ENCODE measurements at regions not wholly inside any gene's neighbourhood (a gene's known extent, or its start where the extent isn't known, plus 50 kb on each side); places are given as distances from the start of the nearest gene placed in this dataset.

DNA sequence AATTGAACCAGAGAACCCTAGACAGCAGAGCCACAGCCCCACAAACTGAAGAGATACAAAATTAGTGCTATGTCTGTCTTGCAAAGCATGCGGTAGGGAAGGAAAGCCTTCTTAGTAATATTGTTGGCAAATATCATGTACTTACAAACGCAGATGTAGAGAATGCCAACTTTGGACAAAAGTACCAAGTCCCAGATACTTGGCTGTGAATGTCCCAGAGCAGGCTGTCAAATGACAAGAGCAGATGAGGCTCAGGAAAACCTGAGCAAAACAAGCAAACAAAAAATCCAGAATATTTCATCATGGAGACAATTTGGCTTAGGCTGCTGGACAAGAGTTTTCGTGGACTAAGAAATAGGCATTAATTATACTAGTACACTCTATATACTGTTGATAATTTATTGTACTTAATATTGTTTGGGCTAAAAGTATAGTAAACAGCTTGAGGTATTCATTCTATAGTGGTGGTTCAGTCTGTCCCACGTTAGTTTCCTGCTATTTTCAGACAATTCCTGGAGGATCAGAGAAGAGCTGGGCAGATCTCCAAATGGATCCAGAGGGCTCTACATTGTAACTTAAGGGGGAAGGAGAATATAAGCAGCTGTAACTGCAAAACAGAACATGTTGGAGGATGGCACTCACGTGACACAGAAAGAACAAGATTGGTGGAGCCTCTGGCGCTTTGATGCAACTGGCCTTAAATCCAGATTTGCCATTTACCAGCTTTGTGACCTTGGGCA is 329.8 kb downstream of the ATP23 start:
- no peak for DNase-seq

DNA sequence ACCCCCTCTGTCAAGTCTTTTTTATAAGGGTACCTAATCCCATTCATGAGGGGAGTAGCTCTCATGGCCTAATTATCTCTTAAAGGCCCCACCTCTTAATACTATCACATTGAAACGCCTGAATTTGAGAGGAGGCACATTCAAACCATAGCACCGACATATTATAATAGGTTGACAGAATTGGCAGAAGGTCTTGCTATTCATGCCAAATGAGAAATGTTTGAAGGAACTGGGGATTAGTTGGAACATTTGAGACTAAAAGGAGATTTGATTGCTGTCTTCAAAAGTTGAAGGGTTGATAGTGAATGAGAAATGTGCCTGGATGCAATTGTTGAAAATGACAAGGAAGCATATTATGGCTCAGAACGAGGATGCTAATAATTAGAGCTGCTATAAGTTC is 331.1 kb downstream of the ATP23 start:
- DNase-seq = no peak

DNA sequence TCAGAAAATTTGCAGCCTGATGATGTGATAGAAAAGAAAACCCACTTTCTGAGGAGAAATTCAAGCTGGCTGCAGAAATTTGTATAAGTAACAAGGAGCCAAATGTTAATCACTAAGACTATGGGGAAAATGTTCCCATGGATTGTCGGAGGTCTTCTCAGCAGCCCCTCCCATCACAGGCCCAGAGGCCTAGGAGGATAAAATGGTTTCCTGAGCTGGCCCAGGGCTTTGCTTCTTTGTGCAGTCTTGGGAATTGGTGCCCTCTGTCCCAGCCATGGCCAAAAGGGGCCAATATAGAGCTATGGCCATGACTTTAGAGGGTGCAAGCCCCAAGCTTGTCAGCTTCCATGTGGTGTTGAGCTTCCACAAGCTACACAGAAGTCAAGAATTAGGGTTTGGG is 335.9 kb downstream of the ATP23 start:
- DNase-seq = no peak

GRCh38 chr12:58283553-58283952 is 342.2 kb downstream of the ATP23 start:
- DNase-seq = no peak

DNA sequence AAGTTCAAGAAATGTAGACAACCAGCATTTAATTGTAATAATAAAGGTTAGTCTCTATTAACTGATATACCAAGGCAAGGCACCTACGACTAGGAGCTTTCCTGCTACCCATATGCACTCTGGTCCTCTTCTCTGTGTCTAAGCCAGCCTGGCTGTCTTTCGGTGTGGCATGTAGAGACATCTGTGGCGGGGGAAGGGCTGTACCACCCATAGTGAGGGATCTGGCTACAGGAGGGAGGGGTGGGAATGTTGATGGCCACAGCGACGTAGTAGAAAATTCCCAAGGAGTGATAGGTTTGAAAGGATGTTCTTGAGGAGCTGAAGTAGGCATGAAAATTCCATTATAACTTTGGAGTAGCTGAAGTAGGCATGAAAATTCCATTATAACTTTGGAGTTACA is 344.2 kb downstream of the ATP23 start:
- DNase-seq = no peak

DNA sequence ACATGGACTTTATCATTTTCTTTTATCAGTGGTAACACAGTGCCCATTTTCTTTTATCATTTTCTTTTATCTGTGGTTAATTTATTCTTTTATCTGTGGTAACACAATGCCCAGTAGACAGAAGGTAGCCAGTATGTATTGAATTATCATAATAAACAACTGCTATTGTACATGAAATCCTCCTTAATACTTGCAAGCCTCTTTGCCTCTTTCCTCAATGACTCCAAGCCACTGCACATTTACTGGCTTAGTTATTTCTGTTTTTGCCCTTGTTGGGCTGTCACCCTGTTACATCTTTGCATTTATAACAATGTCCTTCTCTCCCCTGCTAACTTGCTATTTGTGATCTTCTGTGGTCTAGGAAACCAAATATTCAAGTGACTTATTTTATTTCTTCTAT is 345.0 kb downstream of the ATP23 start:
- no peak for DNase-seq

DNA sequence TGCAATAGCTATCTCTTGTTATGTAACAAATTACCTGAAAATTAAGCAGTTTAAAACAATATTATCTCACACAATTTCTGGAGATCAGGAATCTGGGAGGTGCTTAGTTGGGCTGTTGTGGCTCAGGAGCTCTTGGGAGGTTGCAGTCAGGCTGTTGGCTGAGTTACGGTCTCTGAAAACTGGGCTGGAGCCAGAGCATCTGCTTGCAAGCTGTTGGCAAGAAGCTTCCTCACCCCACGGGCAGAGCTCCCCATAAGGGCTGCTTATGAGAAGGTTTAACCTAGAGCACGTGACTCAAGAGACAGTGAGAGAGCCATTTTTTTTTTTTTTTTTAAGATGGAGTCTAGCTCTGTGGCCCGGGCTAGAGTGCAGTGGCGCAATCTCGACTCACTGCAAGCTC is 346.8 kb downstream of the ATP23 start:
- DNase-seq = no peak

DNA sequence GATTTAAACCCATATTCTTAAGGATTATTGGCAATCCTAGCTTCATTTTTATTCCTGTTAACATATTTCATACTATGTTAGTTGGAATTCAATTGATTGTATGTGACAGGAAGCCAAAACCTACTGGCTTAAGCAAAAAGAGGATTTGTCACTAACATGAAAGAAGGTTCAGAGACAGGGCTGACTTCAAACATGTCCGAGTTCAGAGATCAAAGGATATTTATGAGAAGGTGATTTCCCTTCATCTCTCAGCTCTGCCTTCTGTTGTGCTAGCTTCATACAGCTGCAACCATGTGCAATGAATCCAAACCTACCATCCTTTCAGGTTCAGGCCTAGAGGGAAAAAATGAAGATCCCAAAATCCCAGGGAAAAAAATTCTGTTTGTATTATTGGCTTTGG is 349.7 kb downstream of the ATP23 start:
- DNase-seq = no peak

DNA sequence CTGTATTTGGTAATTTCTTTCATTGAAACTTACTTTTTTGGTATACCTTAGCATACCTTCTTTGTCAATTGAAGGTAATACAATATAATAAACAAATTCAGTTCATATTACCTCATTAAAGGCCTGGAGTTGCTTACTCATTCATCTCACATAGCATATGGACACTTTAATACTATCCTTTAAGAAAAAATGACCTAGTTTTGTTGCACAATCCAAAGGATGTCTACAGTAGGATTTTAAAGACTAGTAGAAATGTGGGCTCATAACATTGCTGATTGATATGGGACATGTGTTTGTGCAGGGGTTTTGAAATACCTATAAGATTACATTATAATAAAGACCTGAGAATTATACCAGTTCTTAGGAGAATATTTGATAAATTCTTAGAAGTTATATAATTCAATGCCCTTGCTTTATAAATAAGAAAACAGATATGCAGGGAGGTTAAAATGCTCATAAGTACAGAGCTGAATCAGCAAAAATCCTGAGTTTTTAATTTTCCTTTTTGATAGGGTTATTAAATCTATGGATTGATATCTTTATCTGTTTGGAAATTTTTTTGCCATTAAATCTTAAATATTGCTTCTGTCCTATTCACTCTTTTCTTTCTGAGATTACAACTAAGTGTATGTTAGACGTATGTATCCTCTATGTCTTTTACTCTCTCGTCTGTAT is 352.1 kb downstream of the ATP23 start:
- DNase-seq = no peak

DNA sequence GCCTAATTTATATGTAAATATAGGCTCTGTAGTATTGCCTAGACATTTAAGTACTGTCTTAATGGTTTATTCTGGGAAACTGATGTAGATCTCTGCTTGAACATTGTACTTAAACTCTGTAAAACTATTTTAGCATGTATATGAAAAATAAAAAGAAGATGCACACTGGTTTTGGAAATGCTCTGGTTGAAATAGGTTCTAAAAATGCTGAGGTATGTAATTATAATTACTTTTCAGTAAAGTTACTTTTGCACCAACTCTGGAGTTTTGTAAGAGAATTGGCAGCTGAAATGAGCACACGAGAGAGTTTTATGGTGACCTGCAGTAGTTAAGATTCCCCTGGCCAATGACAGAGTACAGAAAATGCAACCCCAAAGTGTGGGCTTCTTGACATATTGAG is 353.9 kb downstream of the ATP23 start:
- DNase-seq = no peak

DNA sequence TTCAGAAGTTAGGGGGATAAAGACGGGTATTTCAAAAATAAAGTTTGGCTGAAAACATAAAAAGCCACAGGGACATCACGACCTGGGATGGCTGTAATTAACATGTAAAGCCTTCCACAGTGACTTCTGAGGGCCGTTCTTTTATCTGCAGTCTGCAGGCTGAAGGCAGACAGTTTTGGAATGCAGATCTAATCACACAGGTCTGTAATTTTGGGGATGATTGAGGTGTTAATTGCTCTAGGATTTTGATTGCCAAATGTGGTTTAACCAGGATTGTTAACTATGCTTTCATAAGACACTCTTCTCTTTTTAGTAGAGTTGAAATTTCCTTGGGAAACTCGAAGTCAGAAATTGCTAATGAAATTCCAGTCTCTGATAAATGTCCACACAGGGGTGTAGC is 355.5 kb downstream of the ATP23 start:
- DNase-seq = no peak

GRCh38 chr12:58298803-58299202 is 357.4 kb downstream of the ATP23 start:
- no peak for DNase-seq

DNA sequence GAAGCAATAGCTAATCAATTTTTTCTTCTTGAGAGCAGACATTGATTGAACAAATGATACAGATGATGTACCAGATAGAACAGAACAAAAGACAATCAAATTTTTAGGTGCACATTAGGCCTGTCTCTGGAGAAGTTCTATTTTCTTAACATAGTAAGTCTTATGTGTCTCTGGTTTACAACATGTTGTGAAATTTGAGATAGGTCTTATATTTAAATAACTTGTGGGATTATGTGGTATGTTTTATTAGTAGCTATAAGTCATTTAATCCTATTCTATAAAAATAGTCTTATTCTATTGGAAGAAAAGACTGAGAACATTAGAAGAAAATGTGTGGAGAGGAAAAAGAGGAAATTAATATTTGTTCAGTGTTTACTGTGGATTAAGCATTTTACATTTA is 358.0 kb downstream of the ATP23 start:
- no peak for DNase-seq

DNA sequence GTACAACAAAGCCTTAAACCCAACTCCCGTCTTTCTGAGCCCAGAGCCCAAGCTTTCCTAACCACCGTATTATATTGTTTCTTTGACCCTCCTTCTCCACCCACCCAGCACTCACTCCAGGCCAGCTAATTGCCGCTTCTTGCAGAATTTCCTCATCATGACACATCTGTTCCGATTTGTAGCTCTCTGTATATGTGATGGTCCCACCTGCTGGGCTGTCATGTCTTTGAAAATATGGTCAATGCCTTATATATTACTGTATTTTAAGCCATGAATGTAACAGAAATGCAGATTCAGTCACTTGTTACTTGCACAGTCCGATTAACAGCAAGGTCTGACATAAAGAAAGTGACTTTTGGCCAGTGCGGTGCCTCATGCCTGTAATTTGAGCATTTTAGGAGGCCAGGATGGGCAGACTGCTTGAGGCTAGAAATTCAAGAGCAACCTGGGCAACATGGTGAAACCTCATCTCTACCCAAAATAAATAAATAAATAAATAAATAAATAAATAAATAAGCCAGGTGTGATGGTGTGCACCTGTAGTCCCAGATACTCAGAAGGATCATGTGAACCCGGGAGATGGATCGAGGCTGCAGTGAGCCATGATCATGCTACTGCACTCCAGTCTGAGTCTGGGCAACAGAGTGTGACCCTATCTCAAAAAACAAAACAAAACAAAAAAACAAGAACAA is 359.8 kb downstream of the ATP23 start:
- DNase-seq = no peak

GRCh38 chr12:58301730-58302122 is 360.4 kb downstream of the ATP23 start:
- no peak for DNase-seq

DNA sequence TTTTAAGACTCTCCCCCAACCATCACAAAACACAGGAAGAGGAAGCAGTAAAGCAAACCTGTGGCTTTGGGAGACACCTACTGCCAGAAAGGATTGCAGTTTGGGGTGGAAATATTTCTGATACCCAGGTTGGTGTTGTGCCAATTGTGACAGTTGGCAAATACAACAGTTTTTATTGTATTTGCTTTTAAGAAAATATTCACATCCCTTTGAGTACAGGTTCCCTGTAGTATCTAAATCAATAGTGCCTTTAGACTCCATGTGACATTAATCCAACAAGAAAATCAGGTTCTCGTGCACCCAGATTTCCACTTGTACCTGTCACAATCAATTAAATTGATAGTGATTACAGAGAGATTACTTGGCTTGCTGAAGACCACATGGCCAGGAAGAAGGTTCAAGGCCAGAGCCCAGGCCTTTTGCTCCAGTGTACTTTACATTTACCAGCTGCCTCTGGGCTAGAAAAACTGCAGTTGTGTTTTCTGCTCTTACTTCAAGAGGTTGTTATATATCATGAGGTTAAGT is 361.2 kb downstream of the ATP23 start:
- peak; percentile 6 for DNase-seq

GRCh38 chr12:58306266-58307000 is 365.1 kb downstream of the ATP23 start:
- no peak for DNase-seq

GRCh38 chr12:58309806-58310205 is 368.4 kb downstream of the ATP23 start:
- DNase-seq = no peak

DNA sequence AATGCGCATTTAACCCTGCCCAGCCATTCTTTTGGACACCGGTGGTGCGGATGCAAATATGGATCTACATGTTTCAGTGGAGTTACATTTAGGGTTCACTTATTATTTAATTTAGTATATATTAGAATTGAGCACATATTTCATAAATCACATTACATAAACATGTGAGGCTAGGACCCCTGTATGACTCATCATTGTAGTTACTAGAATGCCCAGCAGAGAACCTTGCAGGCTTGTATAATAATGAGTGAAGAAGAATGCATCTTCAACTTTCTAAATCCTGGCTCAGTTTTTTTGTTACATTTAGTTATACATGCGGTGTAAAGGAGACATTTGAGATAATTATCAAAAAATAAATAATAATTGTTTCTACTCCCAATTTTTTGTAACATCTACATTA is 369.0 kb downstream of the ATP23 start:
- no peak for DNase-seq

DNA sequence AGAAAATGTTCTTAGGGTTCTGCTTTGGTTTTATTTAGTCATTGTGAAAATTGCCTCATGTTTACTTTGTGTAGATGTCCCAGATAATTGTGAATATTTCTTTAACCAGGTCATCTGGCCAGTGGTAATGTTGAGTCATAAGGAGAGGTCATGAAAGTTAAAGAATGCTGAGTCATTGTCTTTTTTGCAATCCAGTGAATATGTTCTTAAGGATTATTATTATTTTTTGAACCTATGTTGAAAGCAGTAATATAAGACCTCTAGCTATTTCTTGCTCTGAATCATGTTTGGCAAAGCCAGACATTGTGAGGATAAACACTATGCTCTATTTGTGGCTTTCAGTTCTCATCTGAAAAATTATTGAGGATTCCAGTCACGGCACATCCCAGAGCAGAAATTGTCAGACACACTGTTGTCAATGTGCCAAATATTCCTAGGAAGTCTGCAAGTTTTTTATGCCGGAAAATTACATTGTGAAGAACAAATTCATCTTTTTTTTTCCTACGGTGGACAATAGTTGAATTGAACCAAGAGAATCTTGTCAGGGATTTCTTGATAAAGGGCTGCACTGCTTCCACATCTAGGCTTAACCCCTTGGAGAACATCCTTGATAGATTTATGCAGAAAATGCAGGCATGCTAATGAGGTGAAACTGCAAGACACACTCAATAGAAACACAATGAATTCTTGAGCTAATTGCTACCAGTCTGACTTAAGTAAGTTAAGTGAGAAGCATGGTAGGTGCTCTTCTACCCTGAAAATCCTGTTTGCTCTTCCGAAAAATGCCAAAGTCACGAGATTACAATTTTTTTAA is 369.6 kb downstream of the ATP23 start:
- DNase-seq = no peak

- no peak for DNase-seq
Measured at GRCh38 chr12:58313091-58313855, 371.9 kb downstream of the ATP23 start.

GRCh38 chr12:58314610-58315009 is 373.2 kb downstream of the ATP23 start:
- DNase-seq = no peak

All from NCI-H1417 treated with DMSO at 0.1 percent for 48 hours (cell line).